Vagina (tissue), 2 donors: ENCODE measurements at regions not wholly inside any gene's neighbourhood (a gene's known extent, or its start where the extent isn't known, plus 50 kb on each side); places are given as distances from the start of the nearest gene placed in this dataset.

Experiments used
- POLR2A ChIP-seq, 2 donors: fragments of 450-650 bp; IDR thresholded peaks; one replicate each; pipeline ENCODE4 v1.6.1; 2017; ENCODE audit warnings: antibody characterized with exemption in 2 of 2, mild to moderate bottlenecking in 2 of 2, moderate library complexity in 2 of 2
- TF ChIP-seq, protein P1 (sequence below), 3 experiments: fragments of 450-650 bp in 2 of 3; fragments of 200-600 bp in 1 of 3; sonication (generic) in 1 of 3; IDR thresholded peaks; one replicate each; pipeline ENCODE4 v1.5.1; 2017 to 2019; ENCODE audit warnings: antibody characterized with exemption in 3 of 3, mild to moderate bottlenecking in 2 of 3, moderate library complexity in 2 of 3

GRCh38 chr15:47620960-47621681 lies 96.2 kb upstream of the SEMA6D start:
- TF ChIP-seq, protein P1, sequence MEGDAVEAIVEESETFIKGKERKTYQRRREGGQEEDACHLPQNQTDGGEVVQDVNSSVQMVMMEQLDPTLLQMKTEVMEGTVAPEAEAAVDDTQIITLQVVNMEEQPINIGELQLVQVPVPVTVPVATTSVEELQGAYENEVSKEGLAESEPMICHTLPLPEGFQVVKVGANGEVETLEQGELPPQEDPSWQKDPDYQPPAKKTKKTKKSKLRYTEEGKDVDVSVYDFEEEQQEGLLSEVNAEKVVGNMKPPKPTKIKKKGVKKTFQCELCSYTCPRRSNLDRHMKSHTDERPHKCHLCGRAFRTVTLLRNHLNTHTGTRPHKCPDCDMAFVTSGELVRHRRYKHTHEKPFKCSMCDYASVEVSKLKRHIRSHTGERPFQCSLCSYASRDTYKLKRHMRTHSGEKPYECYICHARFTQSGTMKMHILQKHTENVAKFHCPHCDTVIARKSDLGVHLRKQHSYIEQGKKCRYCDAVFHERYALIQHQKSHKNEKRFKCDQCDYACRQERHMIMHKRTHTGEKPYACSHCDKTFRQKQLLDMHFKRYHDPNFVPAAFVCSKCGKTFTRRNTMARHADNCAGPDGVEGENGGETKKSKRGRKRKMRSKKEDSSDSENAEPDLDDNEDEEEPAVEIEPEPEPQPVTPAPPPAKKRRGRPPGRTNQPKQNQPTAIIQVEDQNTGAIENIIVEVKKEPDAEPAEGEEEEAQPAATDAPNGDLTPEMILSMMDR (IDR thresholded peaks at IDR 0.05), result no peak
- TF ChIP-seq POLR2A (IDR thresholded peaks at IDR 0.05), result no peak
